ENCODE measurements at regions not wholly inside any gene's neighbourhood (a gene's known extent, or its start where the extent isn't known, plus 50 kb on each side); places are given as distances from the start of the nearest gene placed in this dataset.
"Not testable (repeated sequence)": the region's sequence is repeated elsewhere in the genome, so short reads cannot be mapped to it uniquely, and the experiment has no call there.

DNA sequence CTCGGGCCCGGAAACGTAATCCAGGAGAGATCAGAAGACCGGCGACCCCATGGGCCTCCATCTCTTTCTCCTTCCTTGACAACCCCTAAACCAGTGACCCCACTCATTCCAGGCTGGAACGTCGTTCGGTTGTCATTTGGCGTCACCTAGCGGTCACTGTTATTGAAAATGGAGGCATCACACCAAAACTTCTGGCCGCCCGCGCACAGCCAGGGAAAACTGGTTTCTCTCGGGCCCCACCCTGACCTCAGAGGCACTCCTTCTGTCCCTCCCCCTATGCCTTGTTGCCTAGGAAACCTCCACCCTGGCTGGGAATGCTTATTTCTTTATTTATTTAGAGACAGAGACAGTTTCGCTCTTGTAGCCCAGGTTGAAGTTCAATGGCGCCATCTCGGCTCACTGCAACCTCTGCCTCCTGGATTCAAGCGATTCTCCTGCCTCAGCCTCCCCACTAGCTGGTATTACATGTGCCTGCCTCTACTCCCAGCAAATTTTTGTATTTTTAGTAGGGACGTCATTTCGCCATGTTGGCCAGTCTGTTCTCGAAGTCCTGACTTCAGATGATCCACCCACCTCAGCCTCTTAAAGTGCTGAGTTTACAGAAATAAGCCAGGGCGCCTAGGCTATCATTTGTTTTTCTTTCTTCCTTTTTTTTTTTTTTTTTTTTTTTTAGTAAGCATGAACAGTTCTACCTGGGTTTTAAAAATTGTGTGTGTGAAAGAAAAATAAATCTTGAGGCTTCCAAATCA, 2144.1 kb upstream of the TPTE start:
- H3K36me3 ChIP-seq; DNase-seq; H3K4me3 ChIP-seq; H3K27ac ChIP-seq; intact Hi-C loops (cut with DNase I); H3K4me1 ChIP-seq; H3K9me3 ChIP-seq; H3K27me3 ChIP-seq: not testable (repeated sequence)
- no CpG with 5 or more reads among the region's 22 CpGs for WGBS, 2 donors

GRCh38 chr21:8380419-8381079, 2140.8 kb upstream of the TPTE start:
- intact Hi-C loops (cut with DNase I); H3K27me3 ChIP-seq; H3K9me3 ChIP-seq; H3K27ac ChIP-seq; DNase-seq; H3K4me1 ChIP-seq; H3K4me3 ChIP-seq; H3K36me3 ChIP-seq: not testable (repeated sequence)
- WGBS, 2 donors = no CpG with 5 or more reads among the region's 21 CpGs

DNA sequence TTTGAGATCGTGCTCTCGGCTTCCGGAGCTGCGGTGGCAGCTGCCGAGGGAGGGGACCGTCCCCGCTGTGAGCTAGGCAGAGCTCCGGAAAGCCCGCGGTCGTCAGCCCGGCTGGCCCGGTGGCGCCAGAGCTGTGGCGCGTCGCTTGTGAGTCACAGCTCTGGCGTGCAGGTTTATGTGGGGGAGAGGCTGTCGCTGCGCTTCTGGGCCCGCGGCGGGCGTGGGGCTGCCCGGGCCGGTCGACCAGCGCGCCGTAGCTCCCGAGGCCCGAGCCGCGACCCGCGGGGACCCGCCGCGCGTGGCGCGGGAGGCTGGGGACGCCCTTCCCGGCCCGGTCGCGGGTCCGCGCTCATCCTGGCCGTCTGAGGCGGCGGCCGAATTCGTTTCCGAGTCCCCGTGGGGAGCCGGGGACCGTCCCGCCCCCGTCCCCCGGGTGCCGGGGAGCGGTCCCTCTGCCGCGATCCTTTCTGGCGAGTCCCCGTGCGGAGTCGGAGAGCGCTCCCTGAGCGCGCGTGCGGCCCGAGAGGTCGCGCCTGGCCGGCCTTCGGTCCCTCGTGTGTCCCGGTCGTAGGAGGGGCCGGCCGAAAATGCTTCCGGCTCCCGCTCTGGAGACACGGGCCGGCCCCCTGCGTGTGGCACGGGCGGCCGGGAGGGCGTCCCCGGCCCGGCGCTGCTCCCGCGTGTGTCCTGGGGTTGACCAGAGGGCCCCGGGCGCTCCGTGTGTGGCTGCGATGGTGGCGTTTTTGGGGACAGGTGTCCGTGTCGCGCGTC, 2133.0 kb upstream of the TPTE start:
- H3K27me3 ChIP-seq; H3K27ac ChIP-seq; intact Hi-C loops (cut with DNase I); DNase-seq; H3K4me3 ChIP-seq; H3K4me1 ChIP-seq; H3K9me3 ChIP-seq; H3K36me3 ChIP-seq: not testable (repeated sequence)
- WGBS, 2 donors = no CpG with 5 or more reads among the region's 107 CpGs

- H3K4me3 ChIP-seq; H3K4me1 ChIP-seq; H3K27ac ChIP-seq; H3K36me3 ChIP-seq; H3K9me3 ChIP-seq; DNase-seq; H3K27me3 ChIP-seq; intact Hi-C loops (cut with DNase I): not testable (repeated sequence)
- no CpG with 5 or more reads among the region's 40 CpGs for WGBS, 2 donors
These were observed 2132.5 kb upstream of the TPTE start for GRCh38 chr21:8388940-8389238.

DNA sequence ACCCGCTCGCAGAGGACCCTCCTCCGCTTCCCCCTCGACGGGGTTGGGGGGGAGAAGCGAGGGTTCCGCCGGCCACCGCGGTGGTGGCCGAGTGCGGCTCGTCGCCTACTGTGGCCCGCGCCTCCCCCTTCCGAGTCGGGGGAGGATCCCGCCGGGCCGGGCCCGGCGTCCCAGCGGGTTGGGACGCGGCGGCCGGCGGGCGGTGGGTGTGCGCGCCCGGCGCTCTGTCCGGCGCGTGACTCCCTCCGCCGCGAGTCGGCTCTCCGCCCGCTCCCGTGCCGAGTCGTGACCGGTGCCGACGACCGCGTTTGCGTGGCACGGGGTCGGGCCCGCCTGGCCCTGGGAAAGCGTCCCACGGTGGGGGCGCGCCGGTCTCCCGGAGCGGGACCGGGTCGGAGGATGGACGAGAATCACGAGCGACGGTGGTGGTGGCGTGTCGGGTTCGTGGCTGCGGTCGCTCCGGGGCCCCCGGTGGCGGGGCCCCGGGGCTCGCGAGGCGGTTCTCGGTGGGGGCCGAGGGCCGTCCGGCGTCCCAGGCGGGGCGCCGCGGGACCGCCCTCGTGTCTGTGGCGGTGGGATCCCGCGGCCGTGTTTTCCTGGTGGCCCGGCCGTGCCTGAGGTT, 2130.7 kb upstream of the TPTE start:
- H3K9me3 ChIP-seq; DNase-seq; H3K4me3 ChIP-seq; H3K36me3 ChIP-seq; intact Hi-C loops (cut with DNase I); H3K27ac ChIP-seq; H3K4me1 ChIP-seq; H3K27me3 ChIP-seq: not testable (repeated sequence)
- no CpG with 5 or more reads among the region's 97 CpGs for WGBS, 2 donors

DNA sequence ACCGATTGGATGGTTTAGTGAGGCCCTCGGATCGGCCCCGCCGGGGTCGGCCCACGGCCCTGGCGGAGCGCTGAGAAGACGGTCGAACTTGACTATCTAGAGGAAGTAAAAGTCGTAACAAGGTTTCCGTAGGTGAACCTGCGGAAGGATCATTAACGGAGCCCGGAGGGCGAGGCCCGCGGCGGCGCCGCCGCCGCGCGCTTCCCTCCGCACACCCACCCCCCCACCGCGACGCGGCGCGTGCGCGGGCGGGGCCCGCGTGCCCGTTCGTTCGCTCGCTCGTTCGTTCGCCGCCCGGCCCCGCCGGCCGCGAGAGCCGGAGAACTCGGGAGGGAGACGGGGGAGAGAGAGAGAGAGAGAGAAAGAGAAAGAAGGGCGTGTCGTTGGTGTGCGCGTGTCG, 2127.0 kb upstream of the TPTE start:
- DNase-seq; H3K4me1 ChIP-seq; H3K36me3 ChIP-seq; H3K27ac ChIP-seq; H3K9me3 ChIP-seq; H3K4me3 ChIP-seq; intact Hi-C loops (cut with DNase I); H3K27me3 ChIP-seq: not testable (repeated sequence)
- no CpG with 5 or more reads among the region's 59 CpGs for WGBS, 2 donors

DNA sequence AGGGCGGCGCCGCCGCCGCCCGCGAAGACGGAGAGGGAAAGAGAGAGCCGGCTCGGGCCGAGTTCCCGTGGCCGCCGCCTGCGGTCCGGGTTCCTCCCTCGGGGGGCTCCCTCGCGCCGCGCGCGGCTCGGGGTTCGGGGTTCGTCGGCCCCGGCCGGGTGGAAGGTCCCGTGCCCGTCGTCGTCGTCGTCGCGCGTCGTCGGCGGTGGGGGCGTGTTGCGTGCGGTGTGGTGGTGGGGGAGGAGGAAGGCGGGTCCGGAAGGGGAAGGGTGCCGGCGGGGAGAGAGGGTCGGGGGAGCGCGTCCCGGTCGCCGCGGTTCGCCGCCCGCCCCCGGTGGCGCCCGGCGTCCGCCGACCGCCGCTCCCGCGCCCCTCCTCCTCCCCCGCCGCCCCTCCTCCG, 2125.4 kb upstream of the TPTE start:
- H3K27ac ChIP-seq; H3K4me1 ChIP-seq; H3K36me3 ChIP-seq; DNase-seq; H3K4me3 ChIP-seq; H3K9me3 ChIP-seq; intact Hi-C loops (cut with DNase I); H3K27me3 ChIP-seq: not testable (repeated sequence)
- no CpG with 5 or more reads among the region's 71 CpGs for WGBS, 2 donors

DNA sequence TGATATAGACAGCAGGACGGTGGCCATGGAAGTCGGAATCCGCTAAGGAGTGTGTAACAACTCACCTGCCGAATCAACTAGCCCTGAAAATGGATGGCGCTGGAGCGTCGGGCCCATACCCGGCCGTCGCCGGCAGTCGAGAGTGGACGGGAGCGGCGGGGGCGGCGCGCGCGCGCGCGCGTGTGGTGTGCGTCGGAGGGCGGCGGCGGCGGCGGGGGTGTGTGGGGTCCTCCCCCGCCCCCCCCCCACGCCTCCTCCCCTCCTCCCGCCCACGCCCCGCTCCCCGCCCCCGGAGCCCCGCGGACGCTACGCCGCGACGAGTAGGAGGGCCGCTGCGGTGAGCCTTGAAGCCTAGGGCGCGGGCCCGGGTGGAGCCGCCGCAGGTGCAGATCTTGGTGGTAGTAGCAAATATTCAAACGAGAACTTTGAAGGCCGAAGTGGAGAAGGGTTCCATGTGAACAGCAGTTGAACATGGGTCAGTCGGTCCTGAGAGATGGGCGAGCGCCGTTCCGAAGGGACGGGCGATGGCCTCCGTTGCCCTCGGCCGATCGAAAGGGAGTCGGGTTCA, 2122.4 kb upstream of the TPTE start:
- DNase-seq; H3K4me1 ChIP-seq; H3K27me3 ChIP-seq; H3K36me3 ChIP-seq; H3K9me3 ChIP-seq; H3K4me3 ChIP-seq; H3K27ac ChIP-seq; intact Hi-C loops (cut with DNase I): not testable (repeated sequence)
- WGBS, 2 donors = no CpG with 5 or more reads among the region's 66 CpGs

GRCh38 chr21:8399866-8400265, 2121.5 kb upstream of the TPTE start:
- no CpG with 5 or more reads among the region's 67 CpGs for WGBS, 2 donors
- H3K9me3 ChIP-seq; H3K4me1 ChIP-seq; H3K4me3 ChIP-seq; H3K27ac ChIP-seq; H3K27me3 ChIP-seq; H3K36me3 ChIP-seq; DNase-seq; intact Hi-C loops (cut with DNase I): not testable (repeated sequence)

- DNase-seq; H3K27ac ChIP-seq; H3K27me3 ChIP-seq; H3K4me1 ChIP-seq; H3K9me3 ChIP-seq; H3K36me3 ChIP-seq; intact Hi-C loops (cut with DNase I); H3K4me3 ChIP-seq: not testable (repeated sequence)
- no CpG with 5 or more reads among the region's 66 CpGs for WGBS, 2 donors
These were observed 2119.6 kb upstream of the TPTE start for GRCh38 chr21:8401799-8402198.

DNA sequence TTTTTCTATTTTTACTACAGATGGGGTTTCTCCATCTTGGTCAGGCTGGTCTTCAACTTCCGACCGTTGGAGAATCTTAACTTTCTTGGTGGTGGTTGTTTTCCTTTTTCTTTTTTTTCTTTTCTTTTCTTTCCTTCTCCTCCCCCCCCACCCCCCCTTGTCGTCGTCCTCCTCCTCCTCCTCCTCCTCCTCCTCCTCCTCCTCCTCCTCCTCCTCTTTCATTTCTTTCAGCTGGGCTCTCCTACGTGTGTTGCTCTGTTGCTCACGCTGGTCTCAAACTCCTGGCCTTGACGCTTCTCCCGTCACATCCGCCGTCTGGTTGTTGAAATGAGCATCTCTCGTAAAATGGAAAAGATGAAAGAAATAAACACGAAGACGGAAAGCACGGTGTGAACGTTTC, 2115.1 kb upstream of the TPTE start:
- intact Hi-C loops (cut with DNase I); H3K27me3 ChIP-seq; DNase-seq; H3K4me1 ChIP-seq; H3K4me3 ChIP-seq; H3K9me3 ChIP-seq; H3K27ac ChIP-seq; H3K36me3 ChIP-seq: not testable (repeated sequence)
- WGBS, 2 donors = no CpG with 5 or more reads among the region's 15 CpGs

DNA sequence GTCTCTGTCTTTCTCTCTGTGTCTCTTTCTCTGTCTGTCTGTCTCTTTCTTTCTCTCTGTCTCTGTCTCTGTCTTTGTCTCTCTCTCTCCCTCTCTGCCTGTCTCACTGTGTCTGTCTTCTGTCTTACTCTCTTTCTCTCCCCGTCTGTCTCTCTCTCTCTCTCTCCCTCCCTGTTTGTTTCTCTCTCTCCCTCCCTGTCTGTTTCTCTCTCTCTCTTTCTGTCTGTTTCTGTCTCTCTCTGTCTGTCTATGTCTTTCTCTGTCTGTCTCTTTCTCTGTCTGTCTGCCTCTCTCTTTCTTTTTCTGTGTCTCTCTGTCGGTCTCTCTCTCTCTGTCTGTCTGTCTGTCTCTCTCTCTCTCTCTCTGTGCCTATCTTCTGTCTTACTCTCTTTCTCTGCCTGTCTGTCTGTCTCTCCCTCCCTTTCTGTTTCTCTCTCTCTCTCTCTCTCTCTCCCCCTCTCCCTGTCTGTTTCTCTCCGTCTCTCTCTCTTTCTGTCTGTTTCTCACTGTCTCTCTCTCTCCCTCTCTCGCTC, 2110.2 kb upstream of the TPTE start:
- H3K36me3 ChIP-seq; H3K27me3 ChIP-seq; H3K4me1 ChIP-seq; H3K27ac ChIP-seq; intact Hi-C loops (cut with DNase I); DNase-seq; H3K9me3 ChIP-seq; H3K4me3 ChIP-seq: not testable (repeated sequence)
- 57% methylated on average over 1 of the region's 4 CpGs; no CpG with 5 or more reads in 1 of the 2 donors for WGBS, 2 donors

All from sigmoid colon (tissue), 6 donors.